ENCODE measurements at regions not wholly inside any gene's neighbourhood (a gene's known extent, or its start where the extent isn't known, plus 50 kb on each side); places are given as distances from the start of the nearest gene placed in this dataset.

- Histone ChIP-seq H3K9ac (ENCODE audit: control insufficient read depth, insufficient read depth, low read length) (no peak overlapping the region), H4K20me1 (ENCODE audit: control insufficient read depth, insufficient read depth) (no peaks in the 10 kb centered on the region), H3K79me2 (ENCODE audit: control insufficient read depth, insufficient read depth, low read length) (no peaks in the 10 kb centered on the region), H3K9me3 (replicated peaks; ENCODE audit: control insufficient read depth, insufficient read depth, low read length) (no peaks in the 10 kb centered on the region), H3K4me3 (no peak overlapping the region), H3K27ac (ENCODE audit: control insufficient read depth, insufficient read depth) (no peak overlapping the region), H3K4me1 (ENCODE audit: control insufficient read depth, insufficient read depth, low read length) (no peaks in the 10 kb centered on the region), H3K36me3 (ENCODE audit: control insufficient read depth in 2 of 2, insufficient read depth in 2 of 2, low read length in 1 of 2) (no peaks in the 10 kb centered on the region), H3K4me2 (ENCODE audit: control insufficient read depth, insufficient read depth) (no peak overlapping the region), H2AFZ (ENCODE audit: control insufficient read depth, low read depth, low read length) (no peak overlapping the region), H3K27me3 (replicated peaks in 1 of 2; ENCODE audit: control insufficient read depth in 2 of 2, insufficient read depth in 2 of 2, low read length in 1 of 2) (no peaks in the 10 kb centered on the region)
- FAIRE-seq (no peak), DNase-seq (ENCODE audit: low read depth, low spot score) (no peak), ATAC-seq (no peak)
- in situ Hi-C loops (cut with MboI) (no loop called here), intact Hi-C loops (cut with micrococcal nuclease; ENCODE audit: unreplicated experiment) (no loop called here)
- SMC1A ChIA-PET (ENCODE audit: uncharacterized antibody, unreplicated experiment) = interaction anchor here (0.7 to 1.3 kb wide), 5 partner anchors 9 to 263 kb away, joined by 3 to 5 read pairs (median 4); no protein-coding TSS in a partner anchor
- RAD21 ChIA-PET (ENCODE audit: unreplicated experiment) = no interaction called here
- POLR2A ChIA-PET = no interaction called here
- CTCF ChIA-PET = no interaction called here
- 5% methylated on average over 1 of the region's 1 CpG for WGBS (ENCODE audit: insufficient coverage, insufficient replicate concordance, low lambda C conversion rate, missing lambda C conversion rate)
- TF ChIP-seq PRDM15 (CRISPR knock-in tag; IDR thresholded peaks at IDR 0.05) (no peak), CBX5 (IDR thresholded peaks at IDR 0.05; ENCODE audit: low read depth) (no peak), RAD21 (IDR thresholded peaks at IDR 0.05; ENCODE audit: insufficient read depth, low read depth, low read length) (no peak), TCF3 (IDR thresholded peaks at IDR 0.05; ENCODE audit: borderline replicate concordance, insufficient read depth, low read depth, low read length) (no peak), RBBP5 (conservative IDR thresholded peaks at IDR 0.05) (no peak), HDAC2 (IDR thresholded peaks at IDR 0.05) (no peak), MTA2 (IDR thresholded peaks at IDR 0.05; ENCODE audit: low read depth) (no peak), ZNF384 (IDR thresholded peaks at IDR 0.05; ENCODE audit: borderline replicate concordance, low read depth, low read length) (no peak), CTCF (IDR thresholded peaks at IDR 0.05 in 2 of 3, conservative IDR thresholded peaks at IDR 0.05 in 1 of 3; ENCODE audit: control insufficient read depth in 2 of 3, extremely low read depth in 1 of 3, insufficient read depth in 1 of 3, low read depth in 3 of 3, low read length in 3 of 3) (no peak)
- BruUV-seq (replicated peaks) = no TSS peak
Measured at GRCh38 chr2:187129868-187130267, 280.9 kb upstream of the ZSWIM2 start.

Data from GM12878 (cell line).